ENCODE measurements at regions not wholly inside any gene's neighbourhood (a gene's known extent, or its start where the extent isn't known, plus 50 kb on each side); places are given as distances from the start of the nearest gene placed in this dataset.

GRCh38 chr5:60293518-60293917, 400.0 kb upstream of the PDE4D start:
- Histone ChIP-seq H3K4me1 (ENCODE audit: insufficient read depth, low read length) (no peaks in the 10 kb centered on the region), H3K4me3 (ENCODE audit: insufficient read depth, low read depth, low read length) (no peak overlapping the region), H3K9me3 (ENCODE audit: insufficient read depth, low read depth, low read length) (no peaks in the 10 kb centered on the region), H3K79me2 (ENCODE audit: insufficient read depth, low read length) (no peaks in the 10 kb centered on the region), H4K20me1 (ENCODE audit: insufficient read depth, low read length) (no peaks in the 10 kb centered on the region), H2AFZ (ENCODE audit: low read depth, low read length) (no peak overlapping the region), H3K9ac (ENCODE audit: low read length) (no peak overlapping the region), H3K4me2 (ENCODE audit: low read length) (no peak overlapping the region), H3K36me3 (ENCODE audit: insufficient read depth, low read length) (no peaks in the 10 kb centered on the region), H3K27ac (ENCODE audit: low read depth, low read length) (no peak overlapping the region), H3K27me3 (ENCODE audit: insufficient read depth, low read length) (no peaks in the 10 kb centered on the region)
- Mint-ChIP-seq H3K36me3 (ENCODE audit: low read depth, unreplicated experiment) (no peaks in the 10 kb centered on the region), H3K9me3 (ENCODE audit: unreplicated experiment) (no peaks in the 10 kb centered on the region), H3K4me3 (ENCODE audit: unreplicated experiment) (no peak overlapping the region), H3K27me3 (ENCODE audit: low read depth, unreplicated experiment) (no peaks in the 10 kb centered on the region), H3K27ac (ENCODE audit: unreplicated experiment) (no peak overlapping the region), H3K4me1 (ENCODE audit: low read depth, unreplicated experiment) (no peaks in the 10 kb centered on the region)
- FAIRE-seq (no peak), DNase-seq (ENCODE audit: low read depth) (no peak)
- TF ChIP-seq EZH2 (IDR thresholded peaks at IDR 0.05; ENCODE audit: insufficient read depth, low read length): no peak
- no peak for TF ChIP-seq CTCF (IDR thresholded peaks at IDR 0.05; ENCODE audit: insufficient read depth, low read depth, low read length)

- Histone ChIP-seq H3K27ac (ENCODE audit: low read depth, low read length) (no peak overlapping the region), H3K36me3 (ENCODE audit: insufficient read depth, low read length) (no peaks in the 10 kb centered on the region), H3K4me3 (ENCODE audit: insufficient read depth, low read depth, low read length) (no peak overlapping the region), H3K9ac (ENCODE audit: low read length) (no peak overlapping the region), H3K27me3 (ENCODE audit: insufficient read depth, low read length) (no peaks in the 10 kb centered on the region), H3K9me3 (ENCODE audit: insufficient read depth, low read depth, low read length) (no peaks in the 10 kb centered on the region), H4K20me1 (ENCODE audit: insufficient read depth, low read length) (no peaks in the 10 kb centered on the region), H2AFZ (ENCODE audit: low read depth, low read length) (no peak overlapping the region), H3K4me2 (ENCODE audit: low read length) (no peak overlapping the region), H3K4me1 (ENCODE audit: insufficient read depth, low read length) (no peaks in the 10 kb centered on the region), H3K79me2 (ENCODE audit: insufficient read depth, low read length) (no peaks in the 10 kb centered on the region)
- Mint-ChIP-seq H3K4me1 (ENCODE audit: low read depth, unreplicated experiment) (no peaks in the 10 kb centered on the region), H3K27me3 (ENCODE audit: low read depth, unreplicated experiment) (no peaks in the 10 kb centered on the region), H3K27ac (ENCODE audit: unreplicated experiment) (no peak overlapping the region), H3K9me3 (ENCODE audit: unreplicated experiment) (no peaks in the 10 kb centered on the region), H3K36me3 (ENCODE audit: low read depth, unreplicated experiment) (no peaks in the 10 kb centered on the region), H3K4me3 (ENCODE audit: unreplicated experiment) (no peak overlapping the region)
- FAIRE-seq: no peak
- peak; percentile 31 for DNase-seq (ENCODE audit: low read depth)
- TF ChIP-seq CTCF (IDR thresholded peaks at IDR 0.05; ENCODE audit: insufficient read depth, low read depth, low read length) (peak; percentile 74), EZH2 (IDR thresholded peaks at IDR 0.05; ENCODE audit: insufficient read depth, low read length) (no peak)
Measured at GRCh38 chr5:60287174-60287771, 393.7 kb upstream of the PDE4D start.

GRCh38 chr5:60285910-60286309, 392.4 kb upstream of the PDE4D start:
- DNase-seq (ENCODE audit: low read depth) (no peak), FAIRE-seq (no peak)
- TF ChIP-seq CTCF (IDR thresholded peaks at IDR 0.05; ENCODE audit: insufficient read depth, low read depth, low read length): no peak
- no peak for TF ChIP-seq EZH2 (IDR thresholded peaks at IDR 0.05; ENCODE audit: insufficient read depth, low read length)
- H2AFZ ChIP-seq (ENCODE audit: low read depth, low read length): no peak overlapping the region
- H3K27me3 Mint-ChIP-seq (ENCODE audit: low read depth, unreplicated experiment): no peaks in the 10 kb centered on the region
- no peaks in the 10 kb centered on the region for H3K4me1 Mint-ChIP-seq (ENCODE audit: low read depth, unreplicated experiment)
- no peak overlapping the region for H3K4me3 ChIP-seq (ENCODE audit: insufficient read depth, low read depth, low read length)
- no peak overlapping the region for H3K4me3 Mint-ChIP-seq (ENCODE audit: unreplicated experiment)
- H3K36me3 Mint-ChIP-seq (ENCODE audit: low read depth, unreplicated experiment): no peaks in the 10 kb centered on the region
- no peaks in the 10 kb centered on the region for H3K4me1 ChIP-seq (ENCODE audit: insufficient read depth, low read length)
- H3K27ac Mint-ChIP-seq (ENCODE audit: unreplicated experiment): no peak overlapping the region
- no peaks in the 10 kb centered on the region for H3K9me3 ChIP-seq (ENCODE audit: insufficient read depth, low read depth, low read length)
- no peaks in the 10 kb centered on the region for H3K27me3 ChIP-seq (ENCODE audit: insufficient read depth, low read length)
- H4K20me1 ChIP-seq (ENCODE audit: insufficient read depth, low read length): no peaks in the 10 kb centered on the region
- H3K9me3 Mint-ChIP-seq (ENCODE audit: unreplicated experiment): no peaks in the 10 kb centered on the region
- no peak overlapping the region for H3K4me2 ChIP-seq (ENCODE audit: low read length)
- H3K27ac ChIP-seq (ENCODE audit: low read depth, low read length): no peak overlapping the region
- H3K79me2 ChIP-seq (ENCODE audit: insufficient read depth, low read length): no peaks in the 10 kb centered on the region
- H3K9ac ChIP-seq (ENCODE audit: low read length): no peak overlapping the region
- no peaks in the 10 kb centered on the region for H3K36me3 ChIP-seq (ENCODE audit: insufficient read depth, low read length)
